ENCODE measurements at regions not wholly inside any gene's neighbourhood (a gene's known extent, or its start where the extent isn't known, plus 50 kb on each side); places are given as distances from the start of the nearest gene placed in this dataset.

- H3K27me3 ChIP-seq (ENCODE audit: control insufficient read depth in 3 of 3, insufficient read depth in 3 of 3, low read depth in 1 of 3, low read length in 3 of 3), result no peaks in the 10 kb centered on the region
- no peak overlapping the region for H4K91ac ChIP-seq (ENCODE audit: low read depth, low read length, poor library complexity)
- H3K9me3 ChIP-seq (replicated peaks in 1 of 2; ENCODE audit: control insufficient read depth in 2 of 2, insufficient read depth in 1 of 2, low read depth in 1 of 2, low read length in 2 of 2), result no peaks in the 10 kb centered on the region
- H2BK12ac ChIP-seq (ENCODE audit: low read length), result no peak overlapping the region
- H3K23ac ChIP-seq (ENCODE audit: low read depth, low read length, poor library complexity), result no peak overlapping the region
- no peak overlapping the region for H3K14ac ChIP-seq (ENCODE audit: low read length)
- no peaks in the 10 kb centered on the region for H3K36me3 ChIP-seq (replicated peaks in 1 of 2; ENCODE audit: control insufficient read depth in 2 of 2, insufficient read depth in 2 of 2, low read length in 2 of 2)
- H2BK5ac ChIP-seq (ENCODE audit: low read length), result no peak overlapping the region
- DNase-seq (ENCODE audit: low spot score), result no peak
- no peak overlapping the region for H2AFZ ChIP-seq (ENCODE audit: low read length)
- no peak overlapping the region for H3K4me2 ChIP-seq (ENCODE audit: insufficient read depth, low read length, poor library complexity, severe bottlenecking)
- H3K18ac ChIP-seq (ENCODE audit: low read length), result no peak overlapping the region
- no peaks in the 10 kb centered on the region for H3K79me1 ChIP-seq (ENCODE audit: low read depth, low read length)
- peaks cover 0 to 2% of the 10 kb centered on the region in 2 donors for H3K4me1 ChIP-seq (ENCODE audit: control insufficient read depth in 2 of 2, insufficient read depth in 1 of 2, low read depth in 1 of 2, low read length in 2 of 2)
- H3K4ac ChIP-seq (ENCODE audit: low read length), result no peak overlapping the region
- H4K8ac ChIP-seq (ENCODE audit: low read depth, low read length), result no peak overlapping the region
- H3K4me3 ChIP-seq (ENCODE audit: low read length in 2 of 2), result no peak overlapping the region
- H2BK15ac ChIP-seq (ENCODE audit: low read length), result no peak overlapping the region
- H3K9ac ChIP-seq (ENCODE audit: low read depth, low read length, poor library complexity), result no peak overlapping the region
- H2BK120ac ChIP-seq (ENCODE audit: low read depth, low read length), result no peak overlapping the region
- no peak overlapping the region for H3K27ac ChIP-seq (replicated peaks; ENCODE audit: low read length)
- H2AK5ac ChIP-seq (ENCODE audit: low read depth, low read length), result no peak overlapping the region
Observed at GRCh38 chr1:106554294-106554693, 502.2 kb upstream of the PRMT6 start.

DNA sequence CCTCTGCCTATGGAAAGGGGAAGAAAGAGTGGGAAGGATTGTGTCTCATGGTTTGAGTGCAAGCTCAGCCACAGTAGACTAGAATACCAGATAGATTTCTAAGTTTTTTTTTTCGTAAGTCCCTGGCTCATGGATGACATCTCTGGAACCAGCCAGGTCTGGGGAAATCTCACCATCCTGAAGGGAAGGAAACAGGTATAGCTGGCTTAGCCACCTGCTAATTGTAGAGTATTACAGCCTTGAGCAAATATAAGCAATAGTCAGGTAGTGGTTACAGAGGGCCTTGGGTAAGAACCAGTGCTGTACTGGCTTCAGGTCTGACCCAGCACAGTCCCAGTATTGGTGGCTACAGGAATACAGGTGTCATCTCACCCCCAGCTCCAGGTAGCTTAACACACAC lies 500.9 kb upstream of the PRMT6 start:
- H2BK5ac ChIP-seq (ENCODE audit: low read length), result no peak overlapping the region
- no peak for DNase-seq (ENCODE audit: low spot score)
- no peaks in the 10 kb centered on the region for H3K27me3 ChIP-seq (ENCODE audit: control insufficient read depth in 3 of 3, insufficient read depth in 3 of 3, low read depth in 1 of 3, low read length in 3 of 3)
- no peak overlapping the region for H2BK12ac ChIP-seq (ENCODE audit: low read length)
- no peaks in the 10 kb centered on the region for H3K36me3 ChIP-seq (replicated peaks in 1 of 2; ENCODE audit: control insufficient read depth in 2 of 2, insufficient read depth in 2 of 2, low read length in 2 of 2)
- no peak overlapping the region for H2BK120ac ChIP-seq (ENCODE audit: low read depth, low read length)
- H3K79me1 ChIP-seq (ENCODE audit: low read depth, low read length), result no peaks in the 10 kb centered on the region
- no peak overlapping the region for H2AFZ ChIP-seq (ENCODE audit: low read length)
- H3K18ac ChIP-seq (ENCODE audit: low read length), result no peak overlapping the region
- H3K4me1 ChIP-seq (ENCODE audit: control insufficient read depth in 2 of 2, insufficient read depth in 1 of 2, low read depth in 1 of 2, low read length in 2 of 2), result no peaks in the 10 kb centered on the region
- H3K23ac ChIP-seq (ENCODE audit: low read depth, low read length, poor library complexity), result no peak overlapping the region
- no peak overlapping the region for H3K27ac ChIP-seq (replicated peaks; ENCODE audit: low read length)
- H3K9ac ChIP-seq (ENCODE audit: low read depth, low read length, poor library complexity), result no peak overlapping the region
- no peaks in the 10 kb centered on the region for H3K9me3 ChIP-seq (replicated peaks in 1 of 2; ENCODE audit: control insufficient read depth in 2 of 2, insufficient read depth in 1 of 2, low read depth in 1 of 2, low read length in 2 of 2)
- no peak overlapping the region for H3K4me3 ChIP-seq (ENCODE audit: low read length in 2 of 2)
- no peak overlapping the region for H4K8ac ChIP-seq (ENCODE audit: low read depth, low read length)
- H3K14ac ChIP-seq (ENCODE audit: low read length), result no peak overlapping the region
- H3K4ac ChIP-seq (ENCODE audit: low read length), result no peak overlapping the region
- no peak overlapping the region for H4K91ac ChIP-seq (ENCODE audit: low read depth, low read length, poor library complexity)
- no peak overlapping the region for H2BK15ac ChIP-seq (ENCODE audit: low read length)
- H2AK5ac ChIP-seq (ENCODE audit: low read depth, low read length), result no peak overlapping the region
- H3K4me2 ChIP-seq (ENCODE audit: insufficient read depth, low read length, poor library complexity, severe bottlenecking), result no peak overlapping the region
- WGBS, 2 donors (ENCODE audit: extremely low coverage in 2 of 2, insufficient read length in 2 of 2, insufficient replicate concordance in 1 of 2), result no CpG with 5 or more reads among the region's 1 CpG

- Histone ChIP-seq H3K4me2 (ENCODE audit: insufficient read depth, low read length, poor library complexity, severe bottlenecking) (no peak overlapping the region), H4K91ac (ENCODE audit: low read depth, low read length, poor library complexity) (no peak overlapping the region), H3K9ac (ENCODE audit: low read depth, low read length, poor library complexity) (no peak overlapping the region), H3K4me1 (ENCODE audit: control insufficient read depth in 2 of 2, insufficient read depth in 1 of 2, low read depth in 1 of 2, low read length in 2 of 2) (no peaks in the 10 kb centered on the region), H3K14ac (ENCODE audit: low read length) (no peak overlapping the region), H2BK5ac (ENCODE audit: low read length) (no peak overlapping the region), H3K4ac (ENCODE audit: low read length) (no peak overlapping the region), H2AK5ac (ENCODE audit: low read depth, low read length) (no peak overlapping the region), H3K23ac (ENCODE audit: low read depth, low read length, poor library complexity) (no peak overlapping the region), H3K18ac (ENCODE audit: low read length) (no peak overlapping the region), H2BK120ac (ENCODE audit: low read depth, low read length) (no peak overlapping the region), H3K9me3 (replicated peaks in 1 of 2; ENCODE audit: control insufficient read depth in 2 of 2, insufficient read depth in 1 of 2, low read depth in 1 of 2, low read length in 2 of 2) (no peaks in the 10 kb centered on the region), H3K36me3 (replicated peaks in 1 of 2; ENCODE audit: control insufficient read depth in 2 of 2, insufficient read depth in 2 of 2, low read length in 2 of 2) (no peaks in the 10 kb centered on the region), H4K8ac (ENCODE audit: low read depth, low read length) (no peak overlapping the region), H3K4me3 (ENCODE audit: low read length in 2 of 2) (no peak overlapping the region), H3K27me3 (ENCODE audit: control insufficient read depth in 3 of 3, insufficient read depth in 3 of 3, low read depth in 1 of 3, low read length in 3 of 3) (no peaks in the 10 kb centered on the region), H2AFZ (ENCODE audit: low read length) (no peak overlapping the region), H3K79me1 (ENCODE audit: low read depth, low read length) (no peaks in the 10 kb centered on the region), H2BK15ac (ENCODE audit: low read length) (no peak overlapping the region), H2BK12ac (ENCODE audit: low read length) (no peak overlapping the region), H3K27ac (replicated peaks; ENCODE audit: low read length) (no peak overlapping the region)
- WGBS, 2 donors (ENCODE audit: extremely low coverage in 2 of 2, insufficient read length in 2 of 2, insufficient replicate concordance in 1 of 2), result no CpG with 5 or more reads among the region's 2 CpGs
- no peak for DNase-seq (ENCODE audit: low spot score)
Observed at GRCh38 chr1:106564192-106564591, 492.3 kb upstream of the PRMT6 start.

DNA sequence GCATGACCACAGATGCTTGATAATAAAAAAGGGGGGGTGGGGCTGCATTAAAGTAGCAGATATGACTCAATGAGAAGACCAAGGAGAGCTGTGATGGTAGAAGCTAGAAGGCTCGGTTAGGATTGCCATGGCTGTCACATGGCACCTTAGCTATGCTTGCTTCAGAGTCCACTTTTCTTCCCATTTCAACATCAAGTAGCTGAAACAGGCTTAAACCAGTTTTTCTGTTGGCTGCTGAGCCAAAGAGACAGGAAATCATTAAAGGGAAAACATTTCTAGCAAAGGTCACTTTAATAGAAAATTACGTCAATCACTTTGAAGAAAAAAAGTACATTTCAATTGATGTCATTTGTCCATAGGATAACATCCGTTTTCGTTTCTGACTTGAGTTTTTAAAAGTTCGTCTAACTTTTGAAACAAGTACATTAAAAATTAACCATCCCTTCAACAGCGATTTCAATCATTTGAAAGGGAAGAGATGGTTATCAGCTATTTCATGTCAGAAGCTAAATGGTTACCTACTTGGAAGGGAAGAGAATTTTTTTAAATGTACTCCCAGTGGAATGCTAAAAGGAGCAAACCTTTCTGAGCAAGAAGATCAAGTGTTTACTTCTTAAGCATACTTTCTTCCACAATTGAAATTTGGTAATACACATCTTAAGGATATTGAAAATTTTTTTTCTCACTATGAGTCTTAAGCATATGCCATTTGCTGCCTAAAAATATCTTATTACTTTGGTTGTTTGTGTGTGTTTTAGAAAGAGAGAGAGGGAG lies 488.1 kb upstream of the PRMT6 start:
- H3K23ac ChIP-seq (ENCODE audit: low read depth, low read length, poor library complexity), result no peak overlapping the region
- H3K4me3 ChIP-seq (ENCODE audit: low read length in 2 of 2), result no peak overlapping the region
- no peak for DNase-seq (ENCODE audit: low spot score)
- H3K9me3 ChIP-seq (replicated peaks in 1 of 2; ENCODE audit: control insufficient read depth in 2 of 2, insufficient read depth in 1 of 2, low read depth in 1 of 2, low read length in 2 of 2), result no peaks in the 10 kb centered on the region
- H3K4ac ChIP-seq (ENCODE audit: low read length), result no peak overlapping the region
- WGBS, 2 donors (ENCODE audit: extremely low coverage in 2 of 2, insufficient read length in 2 of 2, insufficient replicate concordance in 1 of 2), result no CpG with 5 or more reads among the region's 6 CpGs
- peak overlapping the region; percentile 74 for H2AFZ ChIP-seq (ENCODE audit: low read length)
- no peak overlapping the region for H3K4me2 ChIP-seq (ENCODE audit: insufficient read depth, low read length, poor library complexity, severe bottlenecking)
- no peak overlapping the region for H2BK15ac ChIP-seq (ENCODE audit: low read length)
- no peaks in the 10 kb centered on the region for H3K36me3 ChIP-seq (replicated peaks in 1 of 2; ENCODE audit: control insufficient read depth in 2 of 2, insufficient read depth in 2 of 2, low read length in 2 of 2)
- H3K27ac ChIP-seq (replicated peaks; ENCODE audit: low read length), result no peak overlapping the region
- H2BK5ac ChIP-seq (ENCODE audit: low read length), result no peak overlapping the region
- no peak overlapping the region for H4K8ac ChIP-seq (ENCODE audit: low read depth, low read length)
- no peak overlapping the region for H3K14ac ChIP-seq (ENCODE audit: low read length)
- H3K4me1 ChIP-seq (ENCODE audit: control insufficient read depth in 2 of 2, insufficient read depth in 1 of 2, low read depth in 1 of 2, low read length in 2 of 2), result no peaks in the 10 kb centered on the region
- H3K18ac ChIP-seq (ENCODE audit: low read length), result no peak overlapping the region
- no peak overlapping the region for H2BK120ac ChIP-seq (ENCODE audit: low read depth, low read length)
- no peak overlapping the region for H4K91ac ChIP-seq (ENCODE audit: low read depth, low read length, poor library complexity)
- H3K9ac ChIP-seq (ENCODE audit: low read depth, low read length, poor library complexity), result no peak overlapping the region
- no peaks in the 10 kb centered on the region for H3K79me1 ChIP-seq (ENCODE audit: low read depth, low read length)
- H2BK12ac ChIP-seq (ENCODE audit: low read length), result no peak overlapping the region
- H3K27me3 ChIP-seq (ENCODE audit: control insufficient read depth in 3 of 3, insufficient read depth in 3 of 3, low read depth in 1 of 3, low read length in 3 of 3), result no peaks in the 10 kb centered on the region
- no peak overlapping the region for H2AK5ac ChIP-seq (ENCODE audit: low read depth, low read length)
